Large intestine (tissue), 3 donors: ENCODE measurements at regions not wholly inside any gene's neighbourhood (a gene's known extent, or its start where the extent isn't known, plus 50 kb on each side); places are given as distances from the start of the nearest gene placed in this dataset.

Source experiments
- DNase-seq, 2 donors: peaks; one replicate each; pipeline versions ENCODE4 v3.0.0 to v3.0.0-alpha.2; 2013
- H3K27ac ChIP-seq: one replicate; pipeline ENCODE4 v1.5.1; 2013; ENCODE audit warnings: low read length
- H3K27me3 ChIP-seq: 2 replicates; pipeline ENCODE4 v1.6.1; 2013; ENCODE audit warnings: low read length; ENCODE audit not compliant: control insufficient read depth, insufficient read depth
- H3K36me3 ChIP-seq: 2 replicates; pipeline ENCODE4 v1.6.1; 2013; ENCODE audit warnings: low read length; ENCODE audit not compliant: control insufficient read depth, insufficient read depth
- H3K4me1 ChIP-seq: one replicate; pipeline ENCODE4 v1.6.1; 2013; ENCODE audit warnings: low read length; ENCODE audit not compliant: control insufficient read depth, insufficient read depth
- H3K4me3 ChIP-seq: one replicate; pipeline ENCODE4 v1.5.1; 2013; ENCODE audit warnings: low read length
- H3K9me3 ChIP-seq: one replicate; pipeline ENCODE4 v1.6.1; 2013; ENCODE audit warnings: mild to moderate bottlenecking, low read depth, low read length, moderate library complexity; ENCODE audit not compliant: control insufficient read depth
- WGBS: methylation state at CpG from one replicate; pipeline ENCODE4 v1.1.5; 2013; ENCODE audit warnings: low lambda C conversion rate; ENCODE audit not compliant: insufficient coverage; 5-methylcytosine and 5-hydroxymethylcytosine counted together

DNA sequence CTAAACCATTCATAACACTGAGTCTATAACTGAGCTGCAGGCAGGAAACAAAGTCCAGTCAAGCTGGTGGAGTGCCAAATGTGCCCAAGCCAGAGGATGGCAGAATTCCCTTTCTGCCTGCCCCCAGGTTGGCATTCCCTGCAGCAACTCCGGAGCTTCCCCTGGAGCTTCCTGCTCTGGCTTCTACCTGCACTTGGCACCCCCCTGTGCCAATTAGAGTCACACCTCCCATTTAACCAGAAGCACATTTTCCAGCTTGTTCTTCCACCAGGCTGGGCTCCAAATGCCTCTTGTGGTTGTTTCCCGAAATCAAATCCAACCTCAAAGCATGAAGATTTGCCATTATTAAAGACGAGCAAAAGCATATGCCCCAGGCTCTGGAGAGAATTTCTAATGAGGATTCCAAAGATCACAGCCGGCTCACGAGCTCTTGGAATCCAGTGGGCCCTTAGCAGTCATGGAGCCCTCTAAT lies 294.5 kb downstream of the RRAGC start:
- Histone ChIP-seq H3K27ac (no peak overlapping the region), H3K9me3 (no peaks in the 10 kb centered on the region), H3K36me3 (no peaks in the 10 kb centered on the region), H3K4me1 (no peaks in the 10 kb centered on the region), H3K4me3 (no peak overlapping the region), H3K27me3 (peaks cover 15% of the 10 kb centered on the region)
- no CpG with 5 or more reads among the region's 5 CpGs for WGBS
- no peak for DNase-seq

- Histone ChIP-seq H3K4me1 (no peaks in the 10 kb centered on the region), H3K36me3 (no peaks in the 10 kb centered on the region), H3K4me3 (no peak overlapping the region), H3K9me3 (no peaks in the 10 kb centered on the region), H3K27me3 (peaks cover 16% of the 10 kb centered on the region), H3K27ac (no peak overlapping the region)
- DNase-seq, result no peak
- WGBS, result no CpG with 5 or more reads among the region's 7 CpGs
These were observed 295.4 kb downstream of the RRAGC start for GRCh38 chr1:38563942-38564735.

- no peaks in the 10 kb centered on the region for H3K36me3 ChIP-seq
- H3K27ac ChIP-seq, result no peak overlapping the region
- DNase-seq, result no peak
- no CpG with 5 or more reads among the region's 12 CpGs for WGBS
- H3K4me3 ChIP-seq, result no peak overlapping the region
- no peaks in the 10 kb centered on the region for H3K9me3 ChIP-seq
- no peaks in the 10 kb centered on the region for H3K4me1 ChIP-seq
- peaks cover 31% of the 10 kb centered on the region for H3K27me3 ChIP-seq
These were observed 297.8 kb downstream of the RRAGC start for GRCh38 chr1:38561725-38562124.

- Histone ChIP-seq H3K9me3 (no peaks in the 10 kb centered on the region), H3K27me3 (peaks cover 31% of the 10 kb centered on the region), H3K4me1 (no peaks in the 10 kb centered on the region), H3K36me3 (no peaks in the 10 kb centered on the region), H3K27ac (no peak overlapping the region), H3K4me3 (no peak overlapping the region)
- WGBS, result no CpG with 5 or more reads among the region's 4 CpGs
- no peak for DNase-seq
These were observed 298.5 kb downstream of the RRAGC start for GRCh38 chr1:38561110-38561509.

DNA sequence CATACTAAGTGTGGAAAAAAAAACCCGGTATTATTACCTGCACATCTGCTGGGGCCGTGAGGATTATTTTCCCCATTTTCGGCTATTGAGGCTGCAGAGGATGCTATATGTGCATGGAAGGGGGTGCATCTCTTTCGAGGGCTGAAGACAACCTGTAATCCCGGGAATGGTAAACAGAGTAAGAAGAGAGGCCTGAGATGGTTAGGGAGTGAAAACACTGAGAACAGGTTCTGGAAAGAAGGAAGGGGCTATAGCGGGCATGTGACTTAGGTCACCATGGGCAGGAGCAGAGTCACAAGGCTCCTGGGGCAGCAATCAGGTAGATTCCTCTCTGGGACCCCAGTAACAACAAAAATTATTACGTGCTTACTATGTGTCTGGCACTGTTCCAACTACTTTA lies 299.1 kb downstream of the RRAGC start:
- Histone ChIP-seq H3K27ac (no peak overlapping the region), H3K9me3 (no peaks in the 10 kb centered on the region), H3K36me3 (no peaks in the 10 kb centered on the region), H3K27me3 (peaks cover 33% of the 10 kb centered on the region), H3K4me1 (no peaks in the 10 kb centered on the region), H3K4me3 (no peak overlapping the region)
- no peak for DNase-seq
- 92% methylated on average over 2 of the region's 7 CpGs for WGBS

DNA sequence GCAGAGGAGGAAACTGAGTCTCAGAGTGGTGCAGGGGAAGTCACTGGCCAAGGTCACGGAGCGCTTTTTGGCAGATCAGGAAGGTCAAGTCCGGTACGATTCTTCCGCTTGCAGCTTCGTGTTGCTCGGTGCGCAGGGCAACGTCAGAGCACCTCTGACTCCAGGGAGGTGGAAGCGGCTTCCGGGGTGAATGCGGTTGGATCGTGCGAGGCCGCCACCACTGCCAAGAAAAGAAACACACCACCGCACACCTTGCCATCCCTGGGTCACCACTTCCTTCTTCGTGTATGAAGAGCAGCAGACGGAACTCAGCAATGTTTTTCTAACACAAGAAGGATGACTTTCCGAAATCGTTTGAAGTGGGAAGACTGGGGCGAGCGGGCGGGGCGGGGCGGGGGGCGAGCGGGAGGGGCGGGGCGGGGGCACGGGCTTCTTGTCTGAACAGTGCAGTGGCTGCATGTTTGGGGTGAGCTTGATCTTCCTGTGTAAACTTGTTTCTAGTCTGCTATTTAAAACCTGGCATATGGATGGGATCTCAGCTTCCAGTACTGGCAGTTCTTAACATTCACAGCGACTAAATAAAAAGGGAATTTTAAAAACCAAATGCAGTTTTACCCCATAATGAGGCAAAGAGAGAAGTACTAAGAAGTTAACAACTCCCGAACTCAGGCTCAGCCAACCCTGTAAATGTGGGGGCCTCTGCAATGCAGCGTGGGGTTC lies 300.0 kb downstream of the RRAGC start:
- WGBS, result no CpG with 5 or more reads among the region's 33 CpGs
- peak; percentile 16 to 39 for DNase-seq
- Histone ChIP-seq H3K27me3 (peaks cover 34% of the 10 kb centered on the region), H3K4me3 (no peak overlapping the region), H3K4me1 (no peaks in the 10 kb centered on the region), H3K9me3 (no peaks in the 10 kb centered on the region), H3K36me3 (no peaks in the 10 kb centered on the region), H3K27ac (no peak overlapping the region)

GRCh38 chr1:38558500-38559445 lies 300.8 kb downstream of the RRAGC start:
- Histone ChIP-seq H3K4me1 (no peaks in the 10 kb centered on the region), H3K27ac (no peak overlapping the region), H3K9me3 (no peaks in the 10 kb centered on the region), H3K27me3 (peaks cover 34% of the 10 kb centered on the region), H3K4me3 (no peak overlapping the region), H3K36me3 (no peaks in the 10 kb centered on the region)
- WGBS, result no CpG with 5 or more reads among the region's 23 CpGs
- peak in 1 of 2 donors; percentile 4 for DNase-seq

DNA sequence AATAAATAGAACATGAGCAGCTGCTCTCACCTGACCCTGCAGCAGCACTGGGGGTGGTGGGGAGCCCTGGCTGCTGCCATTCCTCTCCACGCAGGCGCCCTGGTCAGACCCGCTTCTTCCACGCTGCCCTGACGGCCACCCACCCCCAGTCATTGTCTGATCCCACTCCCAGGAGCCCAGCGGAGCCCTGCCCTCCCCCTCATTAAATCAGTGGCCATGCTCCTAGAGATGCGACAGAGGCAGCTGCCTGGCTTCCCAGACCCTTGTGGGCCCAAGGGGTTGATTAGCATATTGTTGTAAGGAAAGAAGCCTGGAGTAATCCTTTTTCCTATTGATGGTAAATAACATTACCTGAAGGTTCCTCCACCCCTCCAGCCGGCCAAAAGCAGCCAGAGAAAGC lies 301.5 kb downstream of the RRAGC start:
- Histone ChIP-seq H3K9me3 (no peaks in the 10 kb centered on the region), H3K27ac (no peak overlapping the region), H3K4me1 (no peaks in the 10 kb centered on the region), H3K27me3 (peaks cover 37% of the 10 kb centered on the region), H3K4me3 (no peak overlapping the region), H3K36me3 (no peaks in the 10 kb centered on the region)
- no CpG with 5 or more reads among the region's 8 CpGs for WGBS
- no peak for DNase-seq

- no peak for DNase-seq
- no peak overlapping the region for H3K4me3 ChIP-seq
- WGBS, result 40% methylated on average over 1 of the region's 1 CpG
- no peaks in the 10 kb centered on the region for H3K36me3 ChIP-seq
- H3K9me3 ChIP-seq, result no peaks in the 10 kb centered on the region
- peaks cover 32% of the 10 kb centered on the region for H3K27me3 ChIP-seq
- no peaks in the 10 kb centered on the region for H3K4me1 ChIP-seq
- H3K27ac ChIP-seq, result no peak overlapping the region
These were observed 304.0 kb downstream of the RRAGC start for GRCh38 chr1:38555594-38555993.

GRCh38 chr1:38555130-38555529 lies 304.4 kb downstream of the RRAGC start:
- H3K27ac ChIP-seq, result no peak overlapping the region
- DNase-seq, result no peak

More at GRCh38 chr1:38555130-38555529, 304.4 kb downstream of the RRAGC start:
- Histone ChIP-seq H3K4me3 (no peak overlapping the region), H3K4me1 (no peaks in the 10 kb centered on the region), H3K9me3 (no peaks in the 10 kb centered on the region), H3K36me3 (no peaks in the 10 kb centered on the region), H3K27me3 (peaks cover 33% of the 10 kb centered on the region)
- 100% methylated on average over 1 of the region's 3 CpGs for WGBS
